Activated CD4-positive, alpha-beta T cell treated with anti-CD3 and anti-CD28 coated beads, Interleukin-2, amount 10 ng/mL, durations not matched to agents 24 days and 14 days (primary cell): ENCODE measurements at regions not wholly inside any gene's neighbourhood (a gene's known extent, or its start where the extent isn't known, plus 50 kb on each side); places are given as distances from the start of the nearest gene placed in this dataset.

ENCODE experiments used
- DNase-seq: peaks from one replicate; pipeline ENCODE4 v3.0.0; 2022
- H3K27ac Mint-ChIP-seq: one replicate; pipeline ENCODE4 v1.8.0; 2022; ENCODE audit warnings: mild to moderate bottlenecking, mixed read lengths
- H3K27me3 Mint-ChIP-seq: one replicate; pipeline ENCODE4 v1.8.0; 2022; ENCODE audit warnings: mixed read lengths
- H3K36me3 Mint-ChIP-seq: one replicate; pipeline ENCODE4 v1.8.0; 2022; ENCODE audit warnings: low read depth, mild to moderate bottlenecking, mixed read lengths
- H3K4me1 Mint-ChIP-seq: one replicate; pipeline ENCODE4 v1.8.0; 2021; ENCODE audit warnings: mixed read lengths
- H3K4me3 Mint-ChIP-seq: one replicate; pipeline ENCODE4 v1.8.0; 2022; ENCODE audit warnings: mild to moderate bottlenecking, moderate library complexity, mixed read lengths
- H3K9me3 Mint-ChIP-seq: one replicate; pipeline ENCODE4 v1.8.0; 2021; ENCODE audit warnings: mixed read lengths
- intact Hi-C: fragments of 100-400 bp; cut with micrococcal nuclease; formaldehyde crosslinking; loops from one replicate; pipeline ENCODE4 v1.15.1; 2023

DNA sequence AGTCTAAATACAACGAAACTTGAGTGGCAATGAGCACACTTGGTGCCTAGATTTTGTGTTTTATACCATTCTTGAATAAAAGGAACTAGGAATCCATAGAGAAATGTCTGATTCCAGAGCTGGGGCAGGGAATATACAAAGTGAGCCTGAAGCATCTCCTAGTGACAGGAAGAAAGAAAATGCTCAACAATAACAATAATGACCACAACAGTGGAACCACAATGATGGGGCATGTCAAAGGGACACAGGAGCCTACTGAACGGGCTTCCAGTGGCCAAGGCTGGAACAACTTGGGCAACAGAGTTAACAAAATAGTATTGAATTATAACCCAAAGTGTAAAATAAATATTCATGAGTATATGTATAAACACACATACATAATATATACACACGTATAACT is 94.4 kb upstream of the ADCY1 start:
- peaks cover 2% of the 10 kb centered on the region for H3K27me3 Mint-ChIP-seq
- intact Hi-C loops = no loop called here
- no peaks in the 10 kb centered on the region for H3K9me3 Mint-ChIP-seq
- H3K27ac Mint-ChIP-seq = no peak overlapping the region
- H3K4me3 Mint-ChIP-seq = no peak overlapping the region
- DNase-seq = no peak
- H3K36me3 Mint-ChIP-seq = no peaks in the 10 kb centered on the region
- H3K4me1 Mint-ChIP-seq = no peaks in the 10 kb centered on the region

- Mint-ChIP-seq H3K27ac (no peak overlapping the region), H3K27me3 (no peaks in the 10 kb centered on the region), H3K9me3 (no peaks in the 10 kb centered on the region), H3K4me3 (no peak overlapping the region), H3K36me3 (no peaks in the 10 kb centered on the region), H3K4me1 (no peaks in the 10 kb centered on the region)
- no peak for DNase-seq
- intact Hi-C loops = no loop called here
Measured at GRCh38 chr7:45482451-45482850, 91.7 kb upstream of the ADCY1 start.

DNA sequence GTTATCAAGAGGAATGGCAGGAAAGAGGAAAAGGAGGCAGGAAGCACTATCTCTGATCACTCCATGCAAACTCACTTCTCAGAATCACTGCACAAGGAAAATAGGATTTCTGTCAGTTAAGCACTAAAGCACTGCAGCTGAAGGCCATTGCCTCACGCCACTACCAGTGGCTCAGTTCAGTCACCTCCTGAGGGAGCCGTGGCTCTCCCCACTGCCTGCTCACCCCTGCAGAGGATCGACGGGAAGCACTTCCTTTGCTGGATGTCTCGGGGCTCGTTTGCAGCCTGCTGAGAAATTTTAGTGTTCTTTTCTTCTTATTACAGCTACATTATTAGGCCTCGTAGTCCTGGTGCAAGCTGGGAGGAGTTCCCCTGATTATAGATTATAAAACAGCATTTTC is 90.1 kb upstream of the ADCY1 start:
- intact Hi-C loops = no loop called here
- H3K36me3 Mint-ChIP-seq = no peaks in the 10 kb centered on the region
- H3K27ac Mint-ChIP-seq = no peak overlapping the region
- H3K27me3 Mint-ChIP-seq = no peaks in the 10 kb centered on the region
- no peaks in the 10 kb centered on the region for H3K4me1 Mint-ChIP-seq
- H3K4me3 Mint-ChIP-seq = no peak overlapping the region
- no peaks in the 10 kb centered on the region for H3K9me3 Mint-ChIP-seq
- DNase-seq = no peak

GRCh38 chr7:45486575-45486974 is 87.6 kb upstream of the ADCY1 start:
- DNase-seq = no peak
- Mint-ChIP-seq H3K36me3 (no peaks in the 10 kb centered on the region), H3K9me3 (no peaks in the 10 kb centered on the region), H3K4me3 (no peak overlapping the region), H3K27ac (no peak overlapping the region), H3K4me1 (no peaks in the 10 kb centered on the region), H3K27me3 (no peaks in the 10 kb centered on the region)
- intact Hi-C loops = no loop called here

- H3K36me3 Mint-ChIP-seq = no peaks in the 10 kb centered on the region
- no peak for DNase-seq
- no peak overlapping the region for H3K4me3 Mint-ChIP-seq
- intact Hi-C loops = no loop called here
- peaks cover 10% of the 10 kb centered on the region for H3K9me3 Mint-ChIP-seq
- no peaks in the 10 kb centered on the region for H3K4me1 Mint-ChIP-seq
- H3K27ac Mint-ChIP-seq = no peak overlapping the region
- H3K27me3 Mint-ChIP-seq = peaks cover 4% of the 10 kb centered on the region
Measured at GRCh38 chr7:45494885-45495284, 79.3 kb upstream of the ADCY1 start.

GRCh38 chr7:45495618-45496017 is 78.5 kb upstream of the ADCY1 start:
- intact Hi-C loops = no loop called here
- H3K9me3 Mint-ChIP-seq = peaks cover 10% of the 10 kb centered on the region
- H3K4me3 Mint-ChIP-seq = no peak overlapping the region
- H3K27ac Mint-ChIP-seq = no peak overlapping the region
- H3K36me3 Mint-ChIP-seq = no peaks in the 10 kb centered on the region
- no peak for DNase-seq
- no peaks in the 10 kb centered on the region for H3K4me1 Mint-ChIP-seq
- H3K27me3 Mint-ChIP-seq = peaks cover 4% of the 10 kb centered on the region

GRCh38 chr7:45500257-45500656 is 73.9 kb upstream of the ADCY1 start:
- no peaks in the 10 kb centered on the region for H3K36me3 Mint-ChIP-seq
- no peaks in the 10 kb centered on the region for H3K4me1 Mint-ChIP-seq
- intact Hi-C loops = no loop called here
- H3K4me3 Mint-ChIP-seq = no peak overlapping the region
- no peak for DNase-seq
- H3K27me3 Mint-ChIP-seq = no peaks in the 10 kb centered on the region
- no peak overlapping the region for H3K27ac Mint-ChIP-seq
- peaks cover 4% of the 10 kb centered on the region for H3K9me3 Mint-ChIP-seq

- no peak for DNase-seq
- Mint-ChIP-seq H3K36me3 (no peaks in the 10 kb centered on the region), H3K27ac (no peak overlapping the region), H3K27me3 (no peaks in the 10 kb centered on the region), H3K9me3 (peaks cover 16% of the 10 kb centered on the region), H3K4me1 (no peaks in the 10 kb centered on the region), H3K4me3 (no peak overlapping the region)
- intact Hi-C loops = no loop called here
Measured at GRCh38 chr7:45501791-45502190, 72.4 kb upstream of the ADCY1 start.

DNA sequence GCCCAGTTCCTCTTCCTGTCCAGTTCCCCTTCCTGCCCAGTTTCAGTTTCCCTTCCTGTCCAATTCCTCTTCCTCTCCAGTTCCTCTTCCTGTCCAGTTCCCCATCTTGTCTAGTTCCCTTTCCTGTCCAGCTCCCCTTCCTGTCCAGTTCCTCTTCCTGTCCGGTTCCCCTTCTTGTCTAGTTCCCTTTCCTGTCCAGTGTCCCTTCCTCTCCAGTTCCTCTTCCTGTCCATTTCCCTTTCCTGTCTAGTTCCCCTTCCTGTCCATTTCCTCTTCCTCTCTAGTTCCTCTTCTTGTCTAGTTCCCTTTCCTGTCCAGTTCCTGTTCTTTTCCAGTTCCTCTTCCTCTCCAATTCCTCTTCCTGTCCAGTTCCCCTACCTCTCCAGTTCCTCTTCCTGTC is 68.1 kb upstream of the ADCY1 start:
- H3K27me3 Mint-ChIP-seq = no peaks in the 10 kb centered on the region
- H3K36me3 Mint-ChIP-seq = no peaks in the 10 kb centered on the region
- intact Hi-C loops = no loop called here
- H3K27ac Mint-ChIP-seq = no peak overlapping the region
- DNase-seq = no peak
- peaks cover 30% of the 10 kb centered on the region for H3K9me3 Mint-ChIP-seq
- no peaks in the 10 kb centered on the region for H3K4me1 Mint-ChIP-seq
- no peak overlapping the region for H3K4me3 Mint-ChIP-seq

DNA sequence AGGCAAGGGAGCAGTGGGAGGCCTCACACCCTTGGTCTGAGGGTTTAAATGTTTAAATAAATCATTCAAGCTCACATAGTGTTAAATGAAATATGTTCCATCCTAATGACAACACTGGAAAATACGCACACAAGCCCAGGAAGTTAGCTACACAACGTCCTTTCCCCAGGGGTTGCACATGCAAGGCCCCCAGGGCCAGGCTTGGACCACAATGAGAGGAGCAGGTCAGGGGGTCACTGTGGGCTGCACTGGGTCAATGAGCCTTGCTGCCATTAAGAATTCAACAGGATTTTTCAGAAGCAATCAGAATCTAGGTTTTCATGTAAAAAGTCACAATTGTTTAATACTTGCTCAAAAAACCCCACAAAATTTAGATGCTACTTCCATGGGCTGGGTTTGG is 64.9 kb upstream of the ADCY1 start:
- intact Hi-C loops = no loop called here
- H3K27ac Mint-ChIP-seq = no peak overlapping the region
- no peak for DNase-seq
- H3K36me3 Mint-ChIP-seq = no peaks in the 10 kb centered on the region
- H3K9me3 Mint-ChIP-seq = peaks cover 30% of the 10 kb centered on the region
- H3K27me3 Mint-ChIP-seq = no peaks in the 10 kb centered on the region
- no peaks in the 10 kb centered on the region for H3K4me1 Mint-ChIP-seq
- H3K4me3 Mint-ChIP-seq = no peak overlapping the region

DNA sequence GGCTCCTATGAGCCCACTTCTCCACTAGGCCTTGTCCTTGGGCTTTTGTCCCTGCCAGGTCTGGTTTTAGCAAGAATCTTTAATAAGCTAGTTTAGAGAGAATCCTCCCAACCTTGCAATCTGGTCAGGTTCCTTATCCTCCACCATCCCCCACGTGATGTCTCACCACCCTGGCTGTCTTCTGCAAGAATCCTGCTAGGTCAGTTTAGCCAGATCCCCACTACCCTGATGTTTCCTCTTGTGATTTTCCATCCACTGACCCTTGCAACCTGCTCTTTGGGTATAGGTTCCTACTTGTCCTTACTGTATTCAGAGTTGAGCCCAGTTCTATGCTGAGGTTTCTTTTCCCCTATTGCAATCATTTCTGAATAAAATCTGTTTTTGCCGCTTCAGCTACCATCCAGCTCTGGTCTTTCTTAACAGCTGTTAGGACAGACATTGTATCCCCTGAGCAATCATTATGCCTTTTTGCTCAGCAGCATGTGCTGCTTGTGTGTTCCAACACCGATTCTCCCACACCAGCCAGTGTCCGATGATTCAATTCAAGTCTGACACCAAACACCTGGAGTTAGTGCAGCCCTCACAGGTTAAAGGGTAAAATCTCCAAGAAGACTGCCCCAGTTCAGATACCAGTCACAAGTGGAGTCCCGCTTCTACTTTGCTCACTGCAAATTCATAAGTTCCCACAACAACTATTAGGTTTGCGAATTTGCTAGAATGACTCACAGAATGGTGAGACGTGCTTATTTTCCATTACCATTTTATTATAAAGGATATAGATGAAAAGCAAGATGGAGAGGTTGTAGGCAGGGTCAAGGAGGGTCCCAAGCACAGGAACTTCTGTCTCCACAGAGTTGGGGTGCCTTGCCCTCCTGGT is 62.2 kb upstream of the ADCY1 start:
- H3K4me3 Mint-ChIP-seq = no peak overlapping the region
- H3K27ac Mint-ChIP-seq = no peak overlapping the region
- H3K36me3 Mint-ChIP-seq = no peaks in the 10 kb centered on the region
- DNase-seq = no peak
- H3K4me1 Mint-ChIP-seq = no peaks in the 10 kb centered on the region
- intact Hi-C loops = no loop called here
- H3K27me3 Mint-ChIP-seq = no peaks in the 10 kb centered on the region
- peaks cover 11% of the 10 kb centered on the region for H3K9me3 Mint-ChIP-seq

DNA sequence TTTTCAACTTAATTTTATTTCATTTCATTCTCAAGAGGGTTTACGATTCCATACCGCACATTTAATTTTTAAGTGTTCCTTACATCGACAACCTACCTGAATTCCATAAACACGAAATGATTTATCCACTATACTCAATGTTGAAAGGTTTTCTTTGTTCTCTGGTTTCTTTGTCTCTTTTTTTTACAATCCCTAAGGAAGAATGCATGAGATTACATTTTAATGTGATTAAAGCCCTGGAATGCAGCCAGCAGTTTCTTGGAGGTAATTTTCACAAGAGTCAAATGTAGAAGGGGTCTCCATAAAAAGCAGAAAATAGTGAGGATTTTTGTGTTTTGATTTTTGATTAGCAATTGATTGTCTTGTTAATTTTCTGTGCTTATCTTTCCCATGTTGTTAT is 59.2 kb upstream of the ADCY1 start:
- no peak for DNase-seq
- intact Hi-C loops = no loop called here
- Mint-ChIP-seq H3K36me3 (no peaks in the 10 kb centered on the region), H3K4me3 (no peak overlapping the region), H3K4me1 (no peaks in the 10 kb centered on the region), H3K27ac (no peak overlapping the region), H3K9me3 (peaks cover 8% of the 10 kb centered on the region), H3K27me3 (no peaks in the 10 kb centered on the region)

DNA sequence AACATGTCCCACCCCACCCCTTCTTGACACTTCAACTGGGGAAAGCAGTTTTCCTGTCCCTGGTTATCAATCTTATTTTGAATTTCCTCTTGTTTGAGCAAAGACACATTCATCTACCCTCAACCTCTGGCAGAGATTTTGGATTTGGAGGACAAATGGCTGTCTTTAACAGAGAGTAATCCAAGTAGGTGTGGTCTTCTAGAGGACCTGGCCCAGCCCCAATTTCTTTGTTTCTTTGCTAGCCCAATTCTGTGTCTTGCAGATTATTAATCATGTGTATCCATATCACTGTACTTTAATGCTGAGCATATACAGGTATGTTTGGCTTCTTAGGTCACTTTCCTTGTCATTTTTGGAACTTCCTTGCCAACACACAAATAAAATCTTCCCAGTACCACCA is 58.8 kb upstream of the ADCY1 start:
- no peaks in the 10 kb centered on the region for H3K27me3 Mint-ChIP-seq
- DNase-seq = no peak
- H3K36me3 Mint-ChIP-seq = no peaks in the 10 kb centered on the region
- no peak overlapping the region for H3K4me3 Mint-ChIP-seq
- intact Hi-C loops = no loop called here
- H3K27ac Mint-ChIP-seq = no peak overlapping the region
- H3K4me1 Mint-ChIP-seq = no peaks in the 10 kb centered on the region
- H3K9me3 Mint-ChIP-seq = peaks cover 8% of the 10 kb centered on the region
